DND-41 (cell line): ENCODE measurements at regions not wholly inside any gene's neighbourhood (a gene's known extent, or its start where the extent isn't known, plus 50 kb on each side); places are given as distances from the start of the nearest gene placed in this dataset.

ENCODE experiments used
- CTCF ChIP-seq: IDR thresholded peaks from 2 replicates; pipeline ENCODE4 v1.5.1; 2012; ENCODE audit warnings: borderline replicate concordance, low read length, moderate library complexity, mild to moderate bottlenecking; ENCODE audit not compliant: poor library complexity, severe bottlenecking; ENCODE audit errors: extremely low read depth
- EZH2 ChIP-seq: IDR thresholded peaks from 3 replicates; pipeline ENCODE4 v1.6.1; 2012; ENCODE audit warnings: borderline replicate concordance, low read depth, mild to moderate bottlenecking, moderate library complexity, low read length, inconsistent platforms; ENCODE audit not compliant: severe bottlenecking

DNA sequence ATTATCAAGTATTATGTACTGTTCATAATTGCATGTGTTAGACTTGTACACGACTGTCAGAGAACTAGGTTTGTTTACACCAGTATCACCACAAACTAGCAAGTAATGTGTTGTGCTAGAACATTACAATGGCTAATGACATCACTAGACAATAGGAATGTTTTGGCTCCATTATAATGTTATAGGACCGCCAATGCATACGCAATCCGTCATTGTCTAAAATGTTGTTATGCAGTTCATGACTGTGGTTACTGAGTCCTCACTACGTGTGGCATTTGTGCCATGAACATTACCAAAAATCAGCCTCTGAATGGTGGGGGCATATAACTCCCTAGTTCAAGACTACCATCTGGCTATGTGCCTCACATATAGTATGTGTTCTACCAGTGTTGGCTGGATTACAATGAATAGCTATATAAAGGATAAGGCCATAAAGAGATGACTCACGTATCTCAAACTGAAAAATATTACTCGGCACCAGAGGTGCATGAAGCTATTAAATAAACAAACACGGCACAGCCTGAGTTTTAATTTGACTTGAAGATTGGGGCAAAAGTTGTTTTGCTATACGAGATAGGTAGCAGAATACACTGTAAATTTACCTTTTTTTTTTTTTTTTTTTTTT lies 89.1 kb upstream of the COL24A1 start:
- TF ChIP-seq CTCF (no peak), EZH2 (no peak)
